OCI-LY3 (cell line): ENCODE measurements at regions not wholly inside any gene's neighbourhood (a gene's known extent, or its start where the extent isn't known, plus 50 kb on each side); places are given as distances from the start of the nearest gene placed in this dataset.

Source experiments
- EZH2phosphoT487 ChIP-seq: fragments of 200-600 bp; shearing (Covaris generic); IDR thresholded peaks from 2 replicates; pipeline ENCODE4 v1.6.1; 2018; ENCODE audit warnings: antibody characterized with exemption, mixed run types, low read depth
- TF ChIP-seq, protein P1 (sequence below): fragments of 200-600, 300-600 bp; sonication (generic); IDR thresholded peaks from 2 replicates; pipeline ENCODE4 v1.5.1; 2014; ENCODE audit warnings: antibody characterized with exemption, low read length, low read depth

DNA sequence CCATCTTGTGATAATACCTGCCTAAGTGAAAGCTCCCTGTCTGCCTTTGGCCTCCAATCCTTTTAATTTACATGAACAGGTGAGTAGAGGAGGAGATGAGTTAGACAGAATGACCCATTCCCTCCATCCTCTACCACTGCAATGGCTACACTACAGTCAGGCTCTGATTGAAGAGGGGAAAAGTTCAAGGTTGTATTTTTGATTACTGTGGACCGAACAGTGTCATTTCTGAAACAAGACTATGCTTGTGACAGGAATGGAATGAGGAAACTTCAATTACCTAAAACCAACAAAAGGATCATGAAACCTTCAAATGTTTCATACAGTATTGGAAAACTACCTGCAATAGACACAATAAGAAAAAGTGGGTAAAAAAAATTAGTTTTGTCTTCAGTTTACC is 85.5 kb upstream of the GBE1 start:
- no peak for TF ChIP-seq EZH2phosphoT487
- TF ChIP-seq, protein P1, sequence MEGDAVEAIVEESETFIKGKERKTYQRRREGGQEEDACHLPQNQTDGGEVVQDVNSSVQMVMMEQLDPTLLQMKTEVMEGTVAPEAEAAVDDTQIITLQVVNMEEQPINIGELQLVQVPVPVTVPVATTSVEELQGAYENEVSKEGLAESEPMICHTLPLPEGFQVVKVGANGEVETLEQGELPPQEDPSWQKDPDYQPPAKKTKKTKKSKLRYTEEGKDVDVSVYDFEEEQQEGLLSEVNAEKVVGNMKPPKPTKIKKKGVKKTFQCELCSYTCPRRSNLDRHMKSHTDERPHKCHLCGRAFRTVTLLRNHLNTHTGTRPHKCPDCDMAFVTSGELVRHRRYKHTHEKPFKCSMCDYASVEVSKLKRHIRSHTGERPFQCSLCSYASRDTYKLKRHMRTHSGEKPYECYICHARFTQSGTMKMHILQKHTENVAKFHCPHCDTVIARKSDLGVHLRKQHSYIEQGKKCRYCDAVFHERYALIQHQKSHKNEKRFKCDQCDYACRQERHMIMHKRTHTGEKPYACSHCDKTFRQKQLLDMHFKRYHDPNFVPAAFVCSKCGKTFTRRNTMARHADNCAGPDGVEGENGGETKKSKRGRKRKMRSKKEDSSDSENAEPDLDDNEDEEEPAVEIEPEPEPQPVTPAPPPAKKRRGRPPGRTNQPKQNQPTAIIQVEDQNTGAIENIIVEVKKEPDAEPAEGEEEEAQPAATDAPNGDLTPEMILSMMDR, result no peak
